Activated CD8-positive, alpha-beta T cell treated with anti-CD3 and anti-CD28 coated beads for 36 hours (primary cell): ENCODE measurements at regions not wholly inside any gene's neighbourhood (a gene's known extent, or its start where the extent isn't known, plus 50 kb on each side); places are given as distances from the start of the nearest gene placed in this dataset.

Experiments used
- ATAC-seq: fragments of 200-7000 bp; cut with Tn5 transposase; one replicate; pipeline ENCODE4 v1.10.0; 2021; ENCODE audit warnings: mild to moderate bottlenecking, moderate library complexity
- CTCF ChIA-PET: fragments of 350-600 bp; sonication (Branson Sonifier 250); formaldehyde crosslinking; loops from one replicate; lab custom pipeline; 2021; ENCODE audit warnings: antibody characterized with exemption; lab: Charles Lee
- POLR2A ChIA-PET: fragments of 350-600 bp; sonication (Branson Sonifier 250); formaldehyde crosslinking; loops from one replicate; lab custom pipeline; 2021; ENCODE audit warnings: antibody characterized with exemption; lab: Charles Lee
- DNase-seq: peaks from one replicate; pipeline ENCODE4 v3.0.0-alpha.2; 2020
- H3K27ac Mint-ChIP-seq: one replicate; pipeline ENCODE4 v1.8.0; 2021; ENCODE audit warnings: mild to moderate bottlenecking, mixed read lengths
- H3K27me3 Mint-ChIP-seq: one replicate; pipeline ENCODE4 v1.8.0; 2021; ENCODE audit warnings: mixed read lengths
- H3K36me3 Mint-ChIP-seq: one replicate; pipeline ENCODE4 v1.8.0; 2021; ENCODE audit warnings: low read depth, mixed read lengths
- H3K4me1 Mint-ChIP-seq: one replicate; pipeline ENCODE4 v1.8.0; 2021; ENCODE audit warnings: low read depth, mixed read lengths
- H3K4me3 Mint-ChIP-seq: one replicate; pipeline ENCODE4 v1.8.0; 2021; ENCODE audit warnings: mild to moderate bottlenecking, moderate library complexity, mixed read lengths
- H3K9me3 Mint-ChIP-seq: one replicate; pipeline ENCODE4 v1.8.0; 2021; ENCODE audit warnings: mixed read lengths
- intact Hi-C: fragments of 100-400 bp; cut with micrococcal nuclease; formaldehyde crosslinking; loops from one replicate; pipeline ENCODE4 v1.10.0; 2022
- TF ChIP-seq, protein P1 (sequence below): fragments of 200-600 bp; IDR thresholded peaks from one replicate; pipeline ENCODE4 v1.8.0; 2022; ENCODE audit warnings: antibody characterized with exemption, mild to moderate bottlenecking

DNA sequence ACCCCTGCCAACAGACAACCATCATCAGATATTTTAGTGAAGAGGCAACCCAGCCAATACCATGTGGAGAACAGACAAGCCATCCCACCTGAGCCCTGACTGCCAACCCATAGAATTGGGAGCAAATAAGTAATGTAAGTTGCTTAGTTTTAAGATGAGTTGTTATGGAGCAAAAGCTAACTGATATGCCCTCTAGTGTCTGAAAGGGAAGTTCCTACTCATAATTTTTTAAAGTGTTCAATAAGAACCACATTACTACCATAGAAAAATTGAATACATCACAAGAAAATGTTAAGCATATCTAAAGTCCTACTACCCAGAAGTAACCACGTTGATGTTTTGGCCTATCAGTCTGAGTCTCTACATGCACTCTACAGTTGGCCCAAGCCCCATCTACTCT lies 50.8 kb upstream of the SLC36A4 start:
- intact Hi-C loops = no loop called here
- no peak for DNase-seq
- ChIA-PET CTCF (interaction anchor here (0.9 kb wide), 1 partner anchor 14 kb away, joined by 7 read pairs; no protein-coding TSS in a partner anchor), POLR2A (no interaction called here)
- TF ChIP-seq, protein P1, sequence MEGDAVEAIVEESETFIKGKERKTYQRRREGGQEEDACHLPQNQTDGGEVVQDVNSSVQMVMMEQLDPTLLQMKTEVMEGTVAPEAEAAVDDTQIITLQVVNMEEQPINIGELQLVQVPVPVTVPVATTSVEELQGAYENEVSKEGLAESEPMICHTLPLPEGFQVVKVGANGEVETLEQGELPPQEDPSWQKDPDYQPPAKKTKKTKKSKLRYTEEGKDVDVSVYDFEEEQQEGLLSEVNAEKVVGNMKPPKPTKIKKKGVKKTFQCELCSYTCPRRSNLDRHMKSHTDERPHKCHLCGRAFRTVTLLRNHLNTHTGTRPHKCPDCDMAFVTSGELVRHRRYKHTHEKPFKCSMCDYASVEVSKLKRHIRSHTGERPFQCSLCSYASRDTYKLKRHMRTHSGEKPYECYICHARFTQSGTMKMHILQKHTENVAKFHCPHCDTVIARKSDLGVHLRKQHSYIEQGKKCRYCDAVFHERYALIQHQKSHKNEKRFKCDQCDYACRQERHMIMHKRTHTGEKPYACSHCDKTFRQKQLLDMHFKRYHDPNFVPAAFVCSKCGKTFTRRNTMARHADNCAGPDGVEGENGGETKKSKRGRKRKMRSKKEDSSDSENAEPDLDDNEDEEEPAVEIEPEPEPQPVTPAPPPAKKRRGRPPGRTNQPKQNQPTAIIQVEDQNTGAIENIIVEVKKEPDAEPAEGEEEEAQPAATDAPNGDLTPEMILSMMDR = no peak
- peaks cover 12% of the 10 kb centered on the region for H3K27me3 Mint-ChIP-seq
- no peak overlapping the region for H3K27ac Mint-ChIP-seq
- no peaks in the 10 kb centered on the region for H3K9me3 Mint-ChIP-seq
- no peak overlapping the region for H3K4me3 Mint-ChIP-seq
- no peaks in the 10 kb centered on the region for H3K36me3 Mint-ChIP-seq
- ATAC-seq = no peak
- no peaks in the 10 kb centered on the region for H3K4me1 Mint-ChIP-seq

DNA sequence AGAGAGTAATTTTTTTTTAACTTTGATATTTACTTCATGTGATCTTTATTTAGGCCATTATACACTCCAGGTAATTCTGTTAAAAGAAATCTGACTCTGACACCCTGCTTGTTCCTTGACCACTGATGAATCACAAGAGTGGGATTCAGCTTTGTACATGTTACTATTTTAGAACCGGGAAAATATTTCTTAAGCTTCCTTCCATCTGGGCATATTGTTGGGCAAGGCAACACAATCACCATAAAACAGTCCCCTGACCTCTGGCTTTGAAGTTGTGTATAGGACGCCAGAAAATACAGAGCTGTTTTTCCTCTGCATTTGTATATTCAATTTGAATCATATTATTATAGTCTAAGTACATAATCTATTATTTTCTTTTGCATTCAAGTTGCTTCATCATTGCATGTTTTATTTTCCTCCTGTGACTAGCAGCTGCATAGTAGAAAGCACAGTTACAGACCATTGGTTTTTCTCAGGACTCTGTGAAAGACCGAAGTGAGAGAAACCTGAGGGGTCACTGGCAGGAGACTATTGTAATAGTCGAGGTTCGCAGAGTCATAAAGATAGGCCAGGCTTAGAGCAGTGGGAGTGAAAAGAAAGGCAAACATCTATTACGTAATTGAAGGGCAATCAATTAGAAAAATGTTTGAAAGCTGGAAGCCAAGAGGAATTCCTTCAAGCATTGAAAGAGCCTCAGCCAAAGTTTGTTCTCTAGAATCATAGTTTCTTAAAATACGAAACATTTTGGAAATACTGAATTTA lies 51.8 kb upstream of the SLC36A4 start:
- intact Hi-C loops = no loop called here
- H3K4me3 Mint-ChIP-seq = no peak overlapping the region
- POLR2A ChIA-PET = interaction anchor here (0.5 kb wide), 1 partner anchor 1758 kb away, joined by 3 read pairs; no protein-coding TSS in a partner anchor
- no peaks in the 10 kb centered on the region for H3K36me3 Mint-ChIP-seq
- ATAC-seq (no peak), DNase-seq (no peak)
- peaks cover 11% of the 10 kb centered on the region for H3K27me3 Mint-ChIP-seq
- TF ChIP-seq, protein P1 = no peak
- no peaks in the 10 kb centered on the region for H3K4me1 Mint-ChIP-seq
- CTCF ChIA-PET = interaction anchor here (0.9 kb wide), 1 partner anchor 15 kb away, joined by 7 read pairs; no protein-coding TSS in a partner anchor
- no peak overlapping the region for H3K27ac Mint-ChIP-seq
- H3K9me3 Mint-ChIP-seq = no peaks in the 10 kb centered on the region

DNA sequence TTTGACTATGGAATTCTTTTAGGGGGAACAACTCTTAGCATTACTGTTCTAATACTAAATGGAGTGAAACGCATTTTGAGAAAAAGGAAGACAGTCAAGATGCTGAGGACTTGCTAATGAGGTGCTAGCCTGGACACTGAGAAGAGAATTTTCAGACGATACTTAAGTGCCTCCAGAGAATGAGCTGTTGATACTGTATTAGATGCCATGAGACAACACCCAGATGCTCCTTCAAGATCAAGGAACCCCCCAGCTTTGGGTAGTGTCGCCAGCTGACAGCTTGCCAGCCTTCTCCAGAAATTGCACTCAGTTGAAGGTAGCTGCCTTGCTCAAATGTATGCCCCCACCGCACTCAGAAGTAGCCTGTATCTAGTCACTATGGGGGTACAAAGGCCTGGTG lies 52.5 kb upstream of the SLC36A4 start:
- TF ChIP-seq, protein P1 = no peak
- no peaks in the 10 kb centered on the region for H3K9me3 Mint-ChIP-seq
- POLR2A ChIA-PET = interaction anchor here (0.5 kb wide), 2 partner anchors 451 to 1758 kb away, joined by 3 read pairs; no protein-coding TSS in a partner anchor
- ATAC-seq (no peak), DNase-seq (no peak)
- CTCF ChIA-PET = no interaction called here
- H3K27me3 Mint-ChIP-seq = peaks cover 8% of the 10 kb centered on the region
- H3K4me1 Mint-ChIP-seq = no peaks in the 10 kb centered on the region
- no peak overlapping the region for H3K4me3 Mint-ChIP-seq
- no peaks in the 10 kb centered on the region for H3K36me3 Mint-ChIP-seq
- intact Hi-C loops = no loop called here
- no peak overlapping the region for H3K27ac Mint-ChIP-seq

DNA sequence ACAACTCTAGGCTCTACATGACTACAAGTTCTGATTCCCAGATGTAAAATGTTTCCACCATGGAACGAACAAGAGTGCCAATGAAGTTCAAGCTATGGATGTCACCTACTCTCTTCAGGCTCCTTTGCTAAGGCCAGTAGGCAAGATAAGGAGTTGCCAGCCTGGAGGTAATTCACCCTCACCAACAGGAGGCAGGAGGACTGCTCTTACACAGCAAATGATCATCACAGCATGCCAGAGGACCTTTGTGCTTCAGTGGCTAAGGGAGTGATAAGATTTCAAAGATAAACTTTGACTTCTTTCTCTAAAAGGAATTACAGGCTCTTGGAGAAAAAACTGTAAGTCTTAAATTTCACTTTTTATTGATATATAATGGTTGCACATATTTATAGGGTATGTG lies 54.1 kb upstream of the SLC36A4 start:
- Mint-ChIP-seq H3K4me1 (no peaks in the 10 kb centered on the region), H3K27me3 (peaks cover 6% of the 10 kb centered on the region), H3K36me3 (no peaks in the 10 kb centered on the region), H3K27ac (no peak overlapping the region), H3K4me3 (no peak overlapping the region), H3K9me3 (no peaks in the 10 kb centered on the region)
- CTCF ChIA-PET = no interaction called here
- ATAC-seq (no peak), DNase-seq (no peak)
- TF ChIP-seq, protein P1 = no peak
- intact Hi-C loops = no loop called here
- POLR2A ChIA-PET = no interaction called here

DNA sequence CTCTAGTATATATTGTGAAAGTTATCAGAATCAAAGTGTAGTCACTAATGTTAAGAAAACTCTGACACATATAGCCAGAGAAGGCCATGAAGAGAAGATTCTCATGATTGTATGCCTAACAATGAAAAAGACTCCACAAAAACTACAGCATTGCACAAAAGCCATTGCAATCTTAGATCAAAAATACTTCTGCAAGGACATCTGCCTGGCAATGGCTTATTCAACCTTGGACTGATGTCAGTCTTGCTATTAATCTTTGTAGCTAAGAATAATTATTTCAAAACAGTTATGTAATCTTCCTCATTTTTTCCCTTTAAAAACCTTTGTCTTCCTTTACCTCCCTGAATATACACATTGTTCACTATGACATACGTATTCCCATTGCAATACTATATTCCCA lies 55.3 kb upstream of the SLC36A4 start:
- CTCF ChIA-PET = no interaction called here
- TF ChIP-seq, protein P1 = no peak
- peaks cover 8% of the 10 kb centered on the region for H3K27me3 Mint-ChIP-seq
- POLR2A ChIA-PET = no interaction called here
- H3K36me3 Mint-ChIP-seq = no peaks in the 10 kb centered on the region
- H3K4me3 Mint-ChIP-seq = no peak overlapping the region
- DNase-seq (no peak), ATAC-seq (no peak)
- intact Hi-C loops = no loop called here
- no peak overlapping the region for H3K27ac Mint-ChIP-seq
- H3K4me1 Mint-ChIP-seq = no peaks in the 10 kb centered on the region
- no peaks in the 10 kb centered on the region for H3K9me3 Mint-ChIP-seq
